ENCODE measurements at regions not wholly inside any gene's neighbourhood (a gene's known extent, or its start where the extent isn't known, plus 50 kb on each side); places are given as distances from the start of the nearest gene placed in this dataset.

GRCh38 chr10:78186572-78186971, 152.9 kb downstream of the RPS24 start:
- TF ChIP-seq CTCF (IDR thresholded peaks at IDR 0.05; ENCODE audit: low read depth, low read length): no peak
- H3K27me3 ChIP-seq: no peaks in the 10 kb centered on the region

GRCh38 chr10:78187371-78187770, 153.7 kb downstream of the RPS24 start:
- no peak for DNase-seq
- Histone ChIP-seq H3K4me3 (ENCODE audit: low read depth, low read length) (no peak overlapping the region), H3K36me3 (no peaks in the 10 kb centered on the region), H3K9me3 (no peaks in the 10 kb centered on the region), H3K27me3 (no peaks in the 10 kb centered on the region), H3K4me1 (no peaks in the 10 kb centered on the region)
- TF ChIP-seq CTCF (IDR thresholded peaks at IDR 0.05; ENCODE audit: low read depth, low read length): no peak

More at GRCh38 chr10:78186572-78186971, 152.9 kb downstream of the RPS24 start:
- H3K36me3 ChIP-seq: no peaks in the 10 kb centered on the region
- no peak overlapping the region for H3K4me3 ChIP-seq (ENCODE audit: low read depth, low read length)
- H3K4me1 ChIP-seq: no peaks in the 10 kb centered on the region
- H3K9me3 ChIP-seq: no peaks in the 10 kb centered on the region
- no peak for DNase-seq

- Histone ChIP-seq H3K9me3 (no peaks in the 10 kb centered on the region), H3K4me1 (no peaks in the 10 kb centered on the region), H3K4me3 (ENCODE audit: low read depth, low read length) (no peak overlapping the region), H3K27me3 (no peaks in the 10 kb centered on the region), H3K36me3 (no peaks in the 10 kb centered on the region)
- no peak for DNase-seq
- no peak for TF ChIP-seq CTCF (IDR thresholded peaks at IDR 0.05; ENCODE audit: low read depth, low read length)
These were observed 154.8 kb downstream of the RPS24 start for GRCh38 chr10:78188446-78188845.

GRCh38 chr10:78190051-78190825, 156.6 kb downstream of the RPS24 start:
- no peak overlapping the region for H3K4me3 ChIP-seq (ENCODE audit: low read depth, low read length)
- no peaks in the 10 kb centered on the region for H3K9me3 ChIP-seq
- TF ChIP-seq CTCF (IDR thresholded peaks at IDR 0.05; ENCODE audit: low read depth, low read length): no peak
- H3K27me3 ChIP-seq: no peaks in the 10 kb centered on the region
- H3K4me1 ChIP-seq: peaks cover 6% of the 10 kb centered on the region
- H3K36me3 ChIP-seq: no peaks in the 10 kb centered on the region
- no peak for DNase-seq

GRCh38 chr10:78191301-78191700, 157.6 kb downstream of the RPS24 start:
- DNase-seq: no peak
- Histone ChIP-seq H3K9me3 (no peaks in the 10 kb centered on the region), H3K36me3 (no peaks in the 10 kb centered on the region), H3K4me1 (peaks cover 14% of the 10 kb centered on the region), H3K27me3 (no peaks in the 10 kb centered on the region), H3K4me3 (ENCODE audit: low read depth, low read length) (no peak overlapping the region)
- TF ChIP-seq CTCF (IDR thresholded peaks at IDR 0.05; ENCODE audit: low read depth, low read length): no peak

- Histone ChIP-seq H3K9me3 (no peaks in the 10 kb centered on the region), H3K4me1 (peaks cover 17% of the 10 kb centered on the region), H3K27me3 (no peaks in the 10 kb centered on the region), H3K36me3 (no peaks in the 10 kb centered on the region), H3K4me3 (ENCODE audit: low read depth, low read length) (no peak overlapping the region)
- no peak for DNase-seq
- no peak for TF ChIP-seq CTCF (IDR thresholded peaks at IDR 0.05; ENCODE audit: low read depth, low read length)
These were observed 159.5 kb downstream of the RPS24 start for GRCh38 chr10:78193189-78193588.
